ENCODE measurements at regions not wholly inside any gene's neighbourhood (a gene's known extent, or its start where the extent isn't known, plus 50 kb on each side); places are given as distances from the start of the nearest gene placed in this dataset.

DNA sequence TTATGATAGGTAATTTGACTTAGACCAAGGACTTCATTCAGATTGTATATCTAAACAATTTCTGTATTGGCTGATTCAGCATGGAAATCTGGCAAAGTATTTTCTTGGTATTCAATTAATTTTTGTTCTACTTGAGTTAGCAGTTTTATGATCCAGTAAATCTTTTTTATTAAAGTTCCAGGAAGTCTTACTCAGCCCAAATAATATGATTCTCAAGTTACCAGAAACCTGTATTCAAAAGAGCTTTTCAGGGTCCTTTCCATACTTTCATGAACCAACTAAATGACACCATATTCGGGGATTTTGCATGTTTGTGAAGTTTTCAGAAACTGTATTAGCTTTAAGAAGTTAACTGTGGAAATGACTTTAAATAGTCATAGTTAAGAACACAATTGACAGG lies 662.6 kb downstream of the LRFN5 start:
- TF ChIP-seq, protein P1, sequence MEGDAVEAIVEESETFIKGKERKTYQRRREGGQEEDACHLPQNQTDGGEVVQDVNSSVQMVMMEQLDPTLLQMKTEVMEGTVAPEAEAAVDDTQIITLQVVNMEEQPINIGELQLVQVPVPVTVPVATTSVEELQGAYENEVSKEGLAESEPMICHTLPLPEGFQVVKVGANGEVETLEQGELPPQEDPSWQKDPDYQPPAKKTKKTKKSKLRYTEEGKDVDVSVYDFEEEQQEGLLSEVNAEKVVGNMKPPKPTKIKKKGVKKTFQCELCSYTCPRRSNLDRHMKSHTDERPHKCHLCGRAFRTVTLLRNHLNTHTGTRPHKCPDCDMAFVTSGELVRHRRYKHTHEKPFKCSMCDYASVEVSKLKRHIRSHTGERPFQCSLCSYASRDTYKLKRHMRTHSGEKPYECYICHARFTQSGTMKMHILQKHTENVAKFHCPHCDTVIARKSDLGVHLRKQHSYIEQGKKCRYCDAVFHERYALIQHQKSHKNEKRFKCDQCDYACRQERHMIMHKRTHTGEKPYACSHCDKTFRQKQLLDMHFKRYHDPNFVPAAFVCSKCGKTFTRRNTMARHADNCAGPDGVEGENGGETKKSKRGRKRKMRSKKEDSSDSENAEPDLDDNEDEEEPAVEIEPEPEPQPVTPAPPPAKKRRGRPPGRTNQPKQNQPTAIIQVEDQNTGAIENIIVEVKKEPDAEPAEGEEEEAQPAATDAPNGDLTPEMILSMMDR (conservative IDR thresholded peaks at IDR 0.05; ENCODE audit: low read depth, low read length), result no peak
- TF ChIP-seq SMC3 (IDR thresholded peaks at IDR 0.05; ENCODE audit: low read depth, low read length), result no peak
